Stimulated activated naive CD8-positive, alpha-beta T cell treated with anti-CD3 and anti-CD28 coated beads, Interleukin-15, Interleukin-2, amounts not matched to agents 100 ng/mL and 50 ng/mL, for 24 hours (primary cell): ENCODE measurements at regions not wholly inside any gene's neighbourhood (a gene's known extent, or its start where the extent isn't known, plus 50 kb on each side); places are given as distances from the start of the nearest gene placed in this dataset.

ENCODE experiments used
- H3K27ac Mint-ChIP-seq: one replicate; pipeline ENCODE4 v1.8.0; 2021; ENCODE audit warnings: mild to moderate bottlenecking, mixed read lengths
- H3K27me3 Mint-ChIP-seq: one replicate; pipeline ENCODE4 v1.8.0; 2021; ENCODE audit warnings: mixed read lengths
- H3K36me3 Mint-ChIP-seq: one replicate; pipeline ENCODE4 v1.8.0; 2021; ENCODE audit warnings: low read depth, mixed read lengths
- H3K4me1 Mint-ChIP-seq: one replicate; pipeline ENCODE4 v1.8.0; 2021; ENCODE audit warnings: low read depth, mixed read lengths
- H3K4me3 Mint-ChIP-seq: one replicate; pipeline ENCODE4 v1.8.0; 2021; ENCODE audit warnings: mild to moderate bottlenecking, mixed read lengths
- H3K9me3 Mint-ChIP-seq: one replicate; pipeline ENCODE4 v1.8.0; 2021; ENCODE audit warnings: mixed read lengths

- Mint-ChIP-seq H3K9me3 (no peaks in the 10 kb centered on the region), H3K4me1 (no peaks in the 10 kb centered on the region), H3K4me3 (no peak overlapping the region), H3K27ac (no peak overlapping the region), H3K36me3 (no peaks in the 10 kb centered on the region), H3K27me3 (peaks cover 20% of the 10 kb centered on the region)
Observed at GRCh38 chr10:112083472-112083871, 100.1 kb downstream of the GPAM start.

DNA sequence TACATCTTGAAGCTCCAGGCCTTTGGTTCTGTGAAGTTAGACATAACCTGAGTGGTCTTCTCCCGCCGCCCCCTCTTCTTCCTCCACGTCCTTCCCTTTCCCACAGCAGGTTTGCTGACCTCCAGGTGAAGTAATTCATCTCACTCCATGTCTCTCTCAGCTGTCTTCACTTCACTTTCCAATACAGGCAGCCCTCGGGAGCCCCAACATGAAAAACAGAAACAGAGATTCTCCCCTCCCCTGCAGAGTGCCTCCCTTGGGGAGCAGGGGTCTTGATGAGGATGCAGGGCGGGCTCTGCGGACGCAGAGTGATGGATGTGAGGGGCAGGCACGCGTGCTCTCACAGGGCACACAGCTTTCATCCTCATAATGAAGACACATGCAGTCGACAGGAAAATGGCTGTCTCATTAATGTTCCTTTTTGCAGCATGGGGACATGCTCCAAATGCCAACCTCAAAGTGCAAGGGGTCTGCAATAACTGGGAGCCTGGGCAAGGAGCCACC, 95.6 kb downstream of the GPAM start:
- Mint-ChIP-seq H3K9me3 (no peaks in the 10 kb centered on the region), H3K27ac (no peak overlapping the region), H3K4me3 (no peak overlapping the region), H3K36me3 (no peaks in the 10 kb centered on the region), H3K27me3 (peaks cover 19% of the 10 kb centered on the region), H3K4me1 (no peaks in the 10 kb centered on the region)

GRCh38 chr10:112091703-112092102, 91.9 kb downstream of the GPAM start:
- H3K4me3 Mint-ChIP-seq = no peak overlapping the region
- no peak overlapping the region for H3K27ac Mint-ChIP-seq
- peaks cover 13% of the 10 kb centered on the region for H3K27me3 Mint-ChIP-seq
- H3K36me3 Mint-ChIP-seq = no peaks in the 10 kb centered on the region
- no peaks in the 10 kb centered on the region for H3K4me1 Mint-ChIP-seq
- no peaks in the 10 kb centered on the region for H3K9me3 Mint-ChIP-seq

DNA sequence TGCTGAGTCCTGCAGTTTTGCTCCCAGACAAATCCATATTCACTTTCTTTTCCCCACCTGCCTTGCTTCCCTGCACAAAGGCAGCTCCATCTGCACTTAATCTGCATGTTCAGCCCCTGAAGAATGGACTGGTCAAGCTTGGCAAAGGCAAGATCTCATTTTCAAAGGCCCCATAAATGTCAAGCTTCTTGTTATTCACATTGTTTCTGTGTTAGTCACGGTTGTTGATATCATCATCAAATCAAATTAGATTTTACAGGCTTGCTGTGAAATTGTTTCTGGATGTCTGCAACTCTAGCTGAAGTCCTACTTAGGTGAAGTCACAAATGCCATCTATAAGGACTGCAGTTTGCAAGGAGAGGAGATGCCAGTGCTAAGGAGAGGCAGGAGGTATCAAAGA, 91.0 kb downstream of the GPAM start:
- Mint-ChIP-seq H3K9me3 (no peaks in the 10 kb centered on the region), H3K36me3 (no peaks in the 10 kb centered on the region), H3K27ac (no peak overlapping the region), H3K27me3 (peaks cover 16% of the 10 kb centered on the region), H3K4me1 (no peaks in the 10 kb centered on the region), H3K4me3 (no peak overlapping the region)

DNA sequence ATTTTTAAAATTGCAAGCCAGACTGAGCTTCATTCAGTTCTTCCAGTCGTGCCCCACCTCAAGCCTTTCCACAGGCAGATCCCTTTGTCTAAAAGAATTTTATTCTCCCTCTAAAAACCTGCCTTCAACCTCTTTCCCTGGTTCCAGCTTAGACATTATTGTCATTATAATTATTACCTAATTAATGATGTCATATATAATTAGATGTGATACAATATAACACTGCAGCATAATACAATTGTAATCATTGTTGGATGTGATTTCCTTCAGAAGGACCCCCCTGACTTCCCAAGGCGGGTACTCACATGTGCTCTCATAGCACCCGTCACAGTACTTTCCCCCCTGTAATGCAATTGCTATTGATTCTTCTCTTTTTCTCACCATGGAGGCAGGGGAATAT, 88.6 kb downstream of the GPAM start:
- no peaks in the 10 kb centered on the region for H3K36me3 Mint-ChIP-seq
- peaks cover 20% of the 10 kb centered on the region for H3K27me3 Mint-ChIP-seq
- H3K27ac Mint-ChIP-seq = no peak overlapping the region
- no peaks in the 10 kb centered on the region for H3K9me3 Mint-ChIP-seq
- no peak overlapping the region for H3K4me3 Mint-ChIP-seq
- no peaks in the 10 kb centered on the region for H3K4me1 Mint-ChIP-seq

DNA sequence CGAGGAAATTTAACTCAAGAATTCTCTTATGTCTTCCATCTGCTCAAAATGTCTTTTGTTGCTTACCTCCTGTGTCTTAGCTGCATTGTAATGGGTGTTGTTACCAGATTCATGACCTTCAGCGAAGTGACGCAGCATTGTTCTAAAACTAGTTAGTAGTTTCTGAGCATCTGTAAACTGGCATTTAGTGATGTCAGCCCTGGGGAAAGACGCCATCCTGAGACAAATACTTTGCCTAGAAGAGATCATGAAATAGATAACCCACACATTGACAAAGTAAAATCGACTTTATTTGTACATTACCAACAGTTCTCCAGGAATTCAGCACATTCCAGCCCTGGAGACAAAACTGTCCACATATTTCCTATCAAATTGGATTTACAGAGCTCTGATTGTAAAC, 87.8 kb downstream of the GPAM start:
- H3K27ac Mint-ChIP-seq = no peak overlapping the region
- no peaks in the 10 kb centered on the region for H3K36me3 Mint-ChIP-seq
- peaks cover 20% of the 10 kb centered on the region for H3K27me3 Mint-ChIP-seq
- H3K9me3 Mint-ChIP-seq = no peaks in the 10 kb centered on the region
- no peak overlapping the region for H3K4me3 Mint-ChIP-seq
- no peaks in the 10 kb centered on the region for H3K4me1 Mint-ChIP-seq

GRCh38 chr10:112098682-112099081, 84.9 kb downstream of the GPAM start:
- Mint-ChIP-seq H3K4me3 (no peak overlapping the region), H3K36me3 (no peaks in the 10 kb centered on the region), H3K9me3 (no peaks in the 10 kb centered on the region), H3K27ac (no peak overlapping the region), H3K4me1 (no peaks in the 10 kb centered on the region), H3K27me3 (peaks cover 22% of the 10 kb centered on the region)
